ENCODE measurements at regions not wholly inside any gene's neighbourhood (a gene's known extent, or its start where the extent isn't known, plus 50 kb on each side); places are given as distances from the start of the nearest gene placed in this dataset.

DNA sequence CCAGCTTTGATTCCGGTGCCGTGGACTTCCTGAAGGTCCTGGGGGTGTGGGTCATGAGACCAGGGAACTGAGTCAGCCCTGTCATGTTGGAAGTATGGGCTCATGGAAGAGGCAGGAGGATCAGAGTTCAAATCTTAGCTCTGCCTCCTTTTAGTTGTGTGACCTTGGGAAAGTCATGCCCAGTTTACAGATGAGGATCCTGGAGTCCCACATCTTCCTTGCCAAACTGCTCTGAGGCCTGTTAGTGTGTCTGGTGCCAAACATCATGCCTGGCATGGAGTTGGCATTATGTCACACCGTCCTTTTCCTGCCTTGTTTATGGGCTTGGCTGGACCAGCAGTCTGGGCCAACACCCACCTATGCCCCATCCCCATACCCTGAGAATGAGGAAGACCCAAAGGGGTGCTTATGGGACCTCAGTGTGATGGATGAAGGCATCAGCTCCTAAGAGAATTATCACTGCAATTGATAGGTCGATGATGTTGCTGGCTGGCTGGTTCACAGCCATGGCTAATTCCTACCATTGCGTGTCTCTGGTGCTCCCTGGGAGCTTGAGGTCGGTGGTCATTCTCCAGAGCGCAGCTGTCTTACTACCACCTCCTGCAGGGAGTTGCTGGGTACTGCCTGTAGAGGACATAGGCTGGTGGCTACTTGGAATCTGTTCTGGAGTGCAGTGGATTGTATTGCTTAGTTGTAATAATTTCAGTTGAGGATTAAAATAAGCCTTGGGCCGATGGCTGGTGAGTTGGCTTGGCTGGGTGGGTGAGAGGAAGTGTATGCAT lies 140.5 kb upstream of the PITX1 start:
- H3K4me2 ChIP-seq (ENCODE audit: low read depth, low read length, poor library complexity, severe bottlenecking): no peak overlapping the region
- no peaks in the 10 kb centered on the region for H3K36me3 ChIP-seq (ENCODE audit: low read length)
- no peaks in the 10 kb centered on the region for H3F3A ChIP-seq (ENCODE audit: insufficient read depth)
- H4K20me1 ChIP-seq (ENCODE audit: low read depth, low read length): no peaks in the 10 kb centered on the region
- H3K9ac ChIP-seq (ENCODE audit: low read length): no peak overlapping the region
- H3K79me2 ChIP-seq (ENCODE audit: insufficient read depth, low read length): no peaks in the 10 kb centered on the region
- TF ChIP-seq, protein P1, sequence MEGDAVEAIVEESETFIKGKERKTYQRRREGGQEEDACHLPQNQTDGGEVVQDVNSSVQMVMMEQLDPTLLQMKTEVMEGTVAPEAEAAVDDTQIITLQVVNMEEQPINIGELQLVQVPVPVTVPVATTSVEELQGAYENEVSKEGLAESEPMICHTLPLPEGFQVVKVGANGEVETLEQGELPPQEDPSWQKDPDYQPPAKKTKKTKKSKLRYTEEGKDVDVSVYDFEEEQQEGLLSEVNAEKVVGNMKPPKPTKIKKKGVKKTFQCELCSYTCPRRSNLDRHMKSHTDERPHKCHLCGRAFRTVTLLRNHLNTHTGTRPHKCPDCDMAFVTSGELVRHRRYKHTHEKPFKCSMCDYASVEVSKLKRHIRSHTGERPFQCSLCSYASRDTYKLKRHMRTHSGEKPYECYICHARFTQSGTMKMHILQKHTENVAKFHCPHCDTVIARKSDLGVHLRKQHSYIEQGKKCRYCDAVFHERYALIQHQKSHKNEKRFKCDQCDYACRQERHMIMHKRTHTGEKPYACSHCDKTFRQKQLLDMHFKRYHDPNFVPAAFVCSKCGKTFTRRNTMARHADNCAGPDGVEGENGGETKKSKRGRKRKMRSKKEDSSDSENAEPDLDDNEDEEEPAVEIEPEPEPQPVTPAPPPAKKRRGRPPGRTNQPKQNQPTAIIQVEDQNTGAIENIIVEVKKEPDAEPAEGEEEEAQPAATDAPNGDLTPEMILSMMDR (IDR thresholded peaks at IDR 0.05; ENCODE audit: insufficient read depth, low read length, poor library complexity, severe bottlenecking): no peak
- no peak for TF ChIP-seq EZH2phosphoT487 (conservative IDR thresholded peaks at IDR 0.05; ENCODE audit: low read length)
- no peaks in the 10 kb centered on the region for H3K27me3 ChIP-seq (ENCODE audit: low read length)
- no peaks in the 10 kb centered on the region for H3K9me2 ChIP-seq (replicated peaks; ENCODE audit: insufficient read depth, low read length)
- H3K27ac ChIP-seq (ENCODE audit: low read depth, low read length): no peak overlapping the region
- no peak overlapping the region for H2AFZ ChIP-seq (ENCODE audit: low read depth, low read length, severe bottlenecking)
- H3K4me3 ChIP-seq (ENCODE audit: insufficient read depth, low read length, poor library complexity, severe bottlenecking): no peak overlapping the region
- no peaks in the 10 kb centered on the region for H3K9me3 ChIP-seq (ENCODE audit: insufficient read depth, low read length)

DNA sequence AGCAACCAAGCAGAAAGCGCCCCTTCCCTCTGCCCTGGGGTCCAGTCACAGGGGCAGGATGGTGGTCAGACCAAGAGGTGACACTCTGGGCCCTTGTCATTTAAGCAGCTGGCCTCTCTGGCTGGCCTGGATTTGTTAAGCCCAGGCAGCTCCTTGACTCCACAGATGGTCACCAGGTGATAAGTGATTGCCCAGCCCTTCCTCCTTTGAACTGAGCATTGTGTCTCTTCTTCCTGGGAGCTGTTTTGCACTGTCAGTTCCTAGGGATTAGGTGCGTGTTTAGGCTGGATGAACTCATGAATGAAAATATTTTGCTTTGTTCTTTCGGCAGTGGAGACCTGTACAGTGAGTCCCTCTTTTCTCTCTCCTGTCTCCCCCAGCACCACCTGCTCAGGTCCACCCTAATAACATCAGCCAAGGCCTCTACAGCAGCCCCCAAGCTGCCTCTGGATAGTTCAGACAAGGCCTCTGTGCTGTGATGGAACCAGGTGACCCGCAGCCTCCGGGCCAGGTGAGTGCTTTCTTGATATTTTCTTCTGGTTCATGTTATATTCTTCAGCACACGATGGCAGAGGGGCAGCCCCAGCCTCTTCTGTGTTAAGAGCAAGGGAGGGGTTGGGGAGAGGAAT lies 139.7 kb upstream of the PITX1 start:
- no peak overlapping the region for H3K4me2 ChIP-seq (ENCODE audit: low read depth, low read length, poor library complexity, severe bottlenecking)
- no peaks in the 10 kb centered on the region for H3F3A ChIP-seq (ENCODE audit: insufficient read depth)
- H3K9ac ChIP-seq (ENCODE audit: low read length): no peak overlapping the region
- no peaks in the 10 kb centered on the region for H3K9me3 ChIP-seq (ENCODE audit: insufficient read depth, low read length)
- H4K20me1 ChIP-seq (ENCODE audit: low read depth, low read length): no peaks in the 10 kb centered on the region
- H3K79me2 ChIP-seq (ENCODE audit: insufficient read depth, low read length): no peaks in the 10 kb centered on the region
- H3K9me2 ChIP-seq (replicated peaks; ENCODE audit: insufficient read depth, low read length): no peaks in the 10 kb centered on the region
- H3K4me3 ChIP-seq (ENCODE audit: insufficient read depth, low read length, poor library complexity, severe bottlenecking): no peak overlapping the region
- no peaks in the 10 kb centered on the region for H3K36me3 ChIP-seq (ENCODE audit: low read length)
- H2AFZ ChIP-seq (ENCODE audit: low read depth, low read length, severe bottlenecking): no peak overlapping the region
- H3K27ac ChIP-seq (ENCODE audit: low read depth, low read length): no peak overlapping the region
- no peak for TF ChIP-seq EZH2phosphoT487 (conservative IDR thresholded peaks at IDR 0.05; ENCODE audit: low read length)
- TF ChIP-seq, protein P1 (IDR thresholded peaks at IDR 0.05; ENCODE audit: insufficient read depth, low read length, poor library complexity, severe bottlenecking): no peak
- no peaks in the 10 kb centered on the region for H3K27me3 ChIP-seq (ENCODE audit: low read length)

DNA sequence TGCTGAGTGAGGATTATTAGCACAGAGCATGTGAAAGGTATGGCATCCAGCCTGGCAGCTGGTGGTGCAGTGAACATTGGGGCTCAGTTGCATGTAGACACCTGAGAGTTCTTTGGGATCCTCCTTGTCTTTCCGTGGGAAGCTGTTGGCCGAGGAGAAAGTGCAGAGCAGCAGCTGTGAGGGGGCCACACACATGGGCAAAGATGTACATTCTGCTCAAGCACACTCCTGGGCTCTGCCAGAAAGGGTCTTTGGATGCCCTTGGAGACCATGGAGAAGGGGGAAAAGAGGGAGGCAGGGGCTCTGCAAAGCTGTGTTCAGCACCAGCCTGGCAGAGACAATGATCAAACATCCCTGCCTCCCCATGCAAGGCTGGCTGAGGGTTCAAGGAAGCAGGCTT lies 138.7 kb upstream of the PITX1 start:
- no peak for TF ChIP-seq EZH2phosphoT487 (conservative IDR thresholded peaks at IDR 0.05; ENCODE audit: low read length)
- TF ChIP-seq, protein P1 (IDR thresholded peaks at IDR 0.05; ENCODE audit: insufficient read depth, low read length, poor library complexity, severe bottlenecking): no peak
- H3K9ac ChIP-seq (ENCODE audit: low read length): no peak overlapping the region
- no peaks in the 10 kb centered on the region for H3K27me3 ChIP-seq (ENCODE audit: low read length)
- H3K79me2 ChIP-seq (ENCODE audit: insufficient read depth, low read length): no peaks in the 10 kb centered on the region
- no peaks in the 10 kb centered on the region for H3K9me3 ChIP-seq (ENCODE audit: insufficient read depth, low read length)
- H3K4me3 ChIP-seq (ENCODE audit: insufficient read depth, low read length, poor library complexity, severe bottlenecking): no peak overlapping the region
- no peaks in the 10 kb centered on the region for H3K9me2 ChIP-seq (replicated peaks; ENCODE audit: insufficient read depth, low read length)
- H3K36me3 ChIP-seq (ENCODE audit: low read length): no peaks in the 10 kb centered on the region
- no peak overlapping the region for H2AFZ ChIP-seq (ENCODE audit: low read depth, low read length, severe bottlenecking)
- H3K4me2 ChIP-seq (ENCODE audit: low read depth, low read length, poor library complexity, severe bottlenecking): no peak overlapping the region
- no peak overlapping the region for H3K27ac ChIP-seq (ENCODE audit: low read depth, low read length)
- no peaks in the 10 kb centered on the region for H4K20me1 ChIP-seq (ENCODE audit: low read depth, low read length)
- no peaks in the 10 kb centered on the region for H3F3A ChIP-seq (ENCODE audit: insufficient read depth)

Measured in SU-DHL-6 (cell line).